H9 (cell line): ENCODE measurements at regions not wholly inside any gene's neighbourhood (a gene's known extent, or its start where the extent isn't known, plus 50 kb on each side); places are given as distances from the start of the nearest gene placed in this dataset.

ENCODE experiments used
- DNase-seq: peaks from one replicate; pipeline ENCODE4 v3.0.0-alpha.2; 2017
- H2AFZ ChIP-seq: one replicate; pipeline ENCODE4 v1.6.1; 2013; ENCODE audit warnings: mild to moderate bottlenecking, low read length, control low read depth, moderate library complexity
- H2AK5ac ChIP-seq: 2 replicates; pipeline ENCODE4 v1.6.1; 2013; ENCODE audit warnings: low read length, control low read depth, mixed read lengths; ENCODE audit not compliant: insufficient read length
- H2BK120ac ChIP-seq: one replicate; pipeline ENCODE4 v1.6.1; 2013; ENCODE audit warnings: low read depth, mild to moderate bottlenecking, low read length, control low read depth, inconsistent platforms; ENCODE audit not compliant: poor library complexity, severe bottlenecking
- H2BK12ac ChIP-seq: 2 replicates; pipeline ENCODE4 v1.6.1; 2013; ENCODE audit warnings: low read length, control low read depth, mixed read lengths, low read depth; ENCODE audit not compliant: insufficient read length
- H2BK15ac ChIP-seq: 2 replicates; pipeline ENCODE4 v1.6.1; 2013; ENCODE audit warnings: low read depth, low read length, control low read depth
- H2BK20ac ChIP-seq: one replicate; pipeline ENCODE4 v1.6.1; 2013; ENCODE audit warnings: low read depth, mild to moderate bottlenecking, low read length, control low read depth, inconsistent platforms; ENCODE audit not compliant: poor library complexity, severe bottlenecking
- H2BK5ac ChIP-seq: 2 replicates; pipeline ENCODE4 v1.6.1; 2013; ENCODE audit warnings: low read length, control low read depth, mixed read lengths; ENCODE audit not compliant: insufficient read length
- H3K14ac ChIP-seq: 2 replicates; pipeline ENCODE4 v1.6.1; 2013; ENCODE audit warnings: low read length, control low read depth; ENCODE audit not compliant: insufficient read depth
- H3K18ac ChIP-seq: 2 replicates; pipeline ENCODE4 v1.6.1; 2013; ENCODE audit warnings: low read depth, mild to moderate bottlenecking, mixed read lengths, low read length, control low read depth; ENCODE audit not compliant: insufficient read length
- H3K23ac ChIP-seq: 2 replicates; pipeline ENCODE4 v1.6.1; 2013; ENCODE audit warnings: low read length, control low read depth, mixed read lengths, low read depth; ENCODE audit not compliant: insufficient read length
- H3K23me2 ChIP-seq: 2 replicates; pipeline ENCODE4 v1.6.1; 2013; ENCODE audit warnings: low read depth, mild to moderate bottlenecking, mixed read lengths, low read length, control low read depth; ENCODE audit not compliant: insufficient read length, poor library complexity, severe bottlenecking
- H3K27ac ChIP-seq: 2 replicates; pipeline ENCODE4 v1.5.1; 2013; ENCODE audit warnings: low read length, control low read depth, mixed read lengths, low read depth; ENCODE audit not compliant: insufficient read length
- H3K27me3 ChIP-seq: 2 replicates; pipeline ENCODE4 v1.6.1; 2013; ENCODE audit warnings: low read length, control low read depth, inconsistent platforms; ENCODE audit not compliant: insufficient read depth
- H3K4ac ChIP-seq: 2 replicates; pipeline ENCODE4 v1.6.1; 2013; ENCODE audit warnings: low read depth, mild to moderate bottlenecking, control low read depth, inconsistent platforms, low read length, moderate library complexity
- H3K4me1 ChIP-seq: 2 replicates; pipeline ENCODE4 v1.6.1; 2013; ENCODE audit warnings: low read length, control low read depth, inconsistent platforms; ENCODE audit not compliant: insufficient read depth
- H3K4me2 ChIP-seq: 2 replicates; pipeline ENCODE4 v1.6.1; 2013; ENCODE audit warnings: low read length, control low read depth, mixed read lengths; ENCODE audit not compliant: insufficient read length, insufficient read depth
- H3K56ac ChIP-seq: 2 replicates; pipeline ENCODE4 v1.6.1; 2013; ENCODE audit warnings: low read depth, mild to moderate bottlenecking, mixed read lengths, low read length, control low read depth; ENCODE audit not compliant: insufficient read length
- H3K79me1 ChIP-seq: 2 replicates; pipeline ENCODE4 v1.6.1; 2013; ENCODE audit warnings: low read depth, mild to moderate bottlenecking, moderate library complexity, low read length, control low read depth, inconsistent platforms; ENCODE audit not compliant: insufficient read depth, poor library complexity, severe bottlenecking
- H3K79me2 ChIP-seq: 2 replicates; pipeline ENCODE4 v1.6.1; 2013; ENCODE audit warnings: low read length, control low read depth, inconsistent platforms; ENCODE audit not compliant: insufficient read depth
- H3K9ac ChIP-seq: 2 replicates; pipeline ENCODE4 v1.6.1; 2013; ENCODE audit warnings: low read length, control low read depth, mixed read lengths; ENCODE audit not compliant: insufficient read length; ENCODE audit errors: extremely low read depth
- H3K9me3 ChIP-seq: one replicate; pipeline ENCODE4 v1.6.1; 2013; ENCODE audit warnings: low read depth, low read length, inconsistent platforms; ENCODE audit not compliant: control insufficient read depth
- H3T11ph ChIP-seq: one replicate; pipeline ENCODE4 v1.6.1; 2013; ENCODE audit warnings: mild to moderate bottlenecking, low read length, control low read depth, inconsistent platforms
- H4K20me1 ChIP-seq: one replicate; pipeline ENCODE4 v1.6.1; 2013; ENCODE audit not compliant: control insufficient read depth, insufficient read length, insufficient read depth
- H4K5ac ChIP-seq: 2 replicates; pipeline ENCODE4 v1.6.1; 2013; ENCODE audit warnings: low read depth, mild to moderate bottlenecking, mixed read lengths, low read length, control low read depth; ENCODE audit not compliant: insufficient read length
- H4K8ac ChIP-seq: replicated peaks from 2 replicates; pipeline ENCODE4 v1.6.1; 2013; ENCODE audit warnings: low read length, control low read depth, mixed read lengths, low read depth; ENCODE audit not compliant: insufficient read length
- H4K91ac ChIP-seq: 2 replicates; pipeline ENCODE4 v1.6.1; 2013; ENCODE audit warnings: low read depth, mild to moderate bottlenecking, moderate library complexity, mixed read lengths, low read length, control low read depth; ENCODE audit not compliant: insufficient read length
- H3K27ac Mint-ChIP-seq, 3 experiments: 2 replicates in 2 of 3; 3 replicates in 1 of 3; pipeline ENCODE4 v1.8.0; 2020 to 2021; ENCODE audit warnings: mixed read lengths in 3 of 3, mild to moderate bottlenecking in 1 of 3, moderate library complexity in 1 of 3
- H3K27me3 Mint-ChIP-seq: 2 replicates; pipeline ENCODE4 v1.8.0; 2021; ENCODE audit warnings: low read depth, mild to moderate bottlenecking, moderate library complexity, mixed read lengths
- H3K36me3 Mint-ChIP-seq, 3 experiments: 2 replicates in 2 of 3; 3 replicates in 1 of 3; pipeline ENCODE4 v1.8.0; 2020 to 2021; ENCODE audit warnings: low read depth in 3 of 3, mixed read lengths in 3 of 3; ENCODE audit not compliant: insufficient read depth in 1 of 3
- H3K4me1 Mint-ChIP-seq, 2 experiments: 2 replicates each; pipeline ENCODE4 v1.8.0; 2020; ENCODE audit warnings: mixed read lengths in 2 of 2
- H3K4me3 Mint-ChIP-seq, 2 experiments: 2 replicates in 1 of 2; 3 replicates in 1 of 2; pipeline ENCODE4 v1.8.0; 2020 to 2021; ENCODE audit warnings: mild to moderate bottlenecking in 2 of 2, mixed read lengths in 2 of 2, moderate library complexity in 1 of 2
- H3K9me3 Mint-ChIP-seq, 2 experiments: 2 replicates in 1 of 2; 3 replicates in 1 of 2; pipeline ENCODE4 v1.8.0; 2020; ENCODE audit warnings: mild to moderate bottlenecking in 2 of 2, mixed read lengths in 2 of 2, moderate library complexity in 1 of 2
- CTCF ChIP-seq: fragments of 200-600 bp; sonication (generic); conservative IDR thresholded peaks from 3 replicates; pipeline ENCODE4 v1.8.0; 2021; ENCODE audit warnings: antibody characterized with exemption, mild to moderate bottlenecking
- WGBS: extraction: QIAGEN DNeasy Blood & Tissue Kit; methylation state at CpG from one replicate; pipeline ENCODE4 v1.1.7; 2013; ENCODE audit warnings: missing lambda C conversion rate, low lambda C conversion rate, mixed read lengths; ENCODE audit not compliant: insufficient read length; ENCODE audit errors: extremely low coverage; 5-methylcytosine and 5-hydroxymethylcytosine counted together

GRCh38 chr10:32130788-32131187, 74.6 kb upstream of the KIF5B start:
- no peaks in the 10 kb centered on the region; the same call in 1 of the 2 replicates for H3K4me1 ChIP-seq
- WGBS, result no CpG with 5 or more reads among the region's 2 CpGs
- no peak overlapping the region for H2AK5ac ChIP-seq

More at GRCh38 chr10:32130788-32131187, 74.6 kb upstream of the KIF5B start:
- Histone ChIP-seq H3K9me3 (no peaks in the 10 kb centered on the region), H2AFZ (no peak overlapping the region), H3K4me2 (no peak overlapping the region), H3K4ac (no peak overlapping the region), H3K18ac (no peak overlapping the region), H4K20me1 (no peaks in the 10 kb centered on the region), H2BK12ac (no peak overlapping the region), H3K79me2 (no peaks in the 10 kb centered on the region), H4K5ac (no peak overlapping the region), H2BK5ac (no peak overlapping the region), H4K8ac (no peak overlapping the region), H3T11ph (no peak overlapping the region), H3K27me3 (no peaks in the 10 kb centered on the region), H3K56ac (no peak overlapping the region), H3K9ac (no peak overlapping the region), H3K79me1 (no peaks in the 10 kb centered on the region), H3K23ac (no peak overlapping the region), H2BK20ac (no peak overlapping the region), H3K27ac (no peak overlapping the region), H2BK15ac (no peak overlapping the region), H4K91ac (no peak overlapping the region), H2BK120ac (no peak overlapping the region), H3K23me2 (no peaks in the 10 kb centered on the region), H3K14ac (no peak overlapping the region)
- no peak for DNase-seq
- Mint-ChIP-seq H3K36me3 (no peaks in the 10 kb centered on the region), H3K4me1 (peaks cover 14 to 15% of the 10 kb centered on the region in 2 experiments), H3K27me3 (no peaks in the 10 kb centered on the region), H3K4me3 (no peak overlapping the region), H3K27ac (no peak overlapping the region), H3K9me3 (no peaks in the 10 kb centered on the region)
- no peak for TF ChIP-seq CTCF
